Activated CD4-positive, alpha-beta T cell treated with anti-CD3 and anti-CD28 coated beads, Interleukin-2, amount 50 U/mL, for 1 hour (primary cell): ENCODE measurements at regions not wholly inside any gene's neighbourhood (a gene's known extent, or its start where the extent isn't known, plus 50 kb on each side); places are given as distances from the start of the nearest gene placed in this dataset.

Experiments
- DNase-seq: peaks from one replicate; pipeline ENCODE4 v3.0.0-alpha.2; 2020

GRCh38 chr2:177030451-177031105, 182.0 kb upstream of the HNRNPA3 start:
- no peak for DNase-seq

DNA sequence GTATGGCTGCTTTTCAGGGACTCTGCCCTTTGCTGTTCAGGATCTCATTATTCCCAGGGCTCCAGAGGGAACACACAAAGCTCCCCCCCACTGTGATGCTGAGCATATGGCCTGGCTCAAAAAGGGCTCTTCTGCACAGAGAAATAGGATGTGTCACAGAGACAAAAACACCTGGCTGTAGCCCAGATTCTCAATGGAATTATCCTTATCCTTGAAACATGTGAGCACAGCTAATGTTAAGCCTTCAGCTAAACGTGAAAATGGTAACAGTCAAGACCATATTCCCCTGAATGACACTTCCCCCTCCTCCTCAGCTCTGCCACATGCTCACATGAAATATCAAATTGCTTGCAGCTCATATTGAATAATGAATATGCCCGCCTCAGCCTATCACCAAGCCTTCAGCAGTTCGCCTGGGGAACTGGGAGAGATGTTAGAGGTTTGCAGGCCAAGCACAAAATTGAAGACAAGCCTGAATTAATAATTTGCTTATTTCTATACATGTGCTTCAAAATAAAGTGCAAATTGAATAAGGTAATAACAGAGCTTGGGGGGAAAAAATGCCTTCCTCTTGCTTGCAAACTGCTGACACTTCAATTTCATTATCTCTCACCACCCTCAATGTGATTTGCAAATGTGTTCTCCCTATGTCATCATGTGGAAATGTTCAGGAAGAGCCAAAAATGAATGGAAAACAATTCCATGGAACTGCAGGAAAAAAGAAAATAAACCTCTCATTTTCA, 181.0 kb upstream of the HNRNPA3 start:
- DNase-seq, result no peak

DNA sequence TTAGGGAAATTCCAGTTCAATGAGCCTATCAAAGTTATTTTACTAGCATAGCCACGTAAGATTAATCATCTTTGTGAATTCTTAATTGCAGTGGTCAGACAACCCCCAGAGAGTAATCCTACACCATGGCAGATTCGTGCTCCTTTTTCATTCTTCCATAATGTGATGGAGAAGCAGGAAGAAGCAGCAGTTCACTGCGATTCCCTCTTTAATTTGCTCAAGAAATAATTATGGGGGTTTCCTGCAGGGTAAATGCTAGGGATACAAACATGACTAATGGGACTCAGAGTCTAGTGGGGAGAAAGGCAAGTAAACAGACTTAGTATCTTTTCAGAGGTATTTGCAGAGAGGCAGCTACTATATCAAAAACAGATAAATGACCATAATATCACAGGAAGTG, 175.8 kb upstream of the HNRNPA3 start:
- DNase-seq, result no peak

GRCh38 chr2:177037569-177037968, 175.0 kb upstream of the HNRNPA3 start:
- DNase-seq, result no peak

DNA sequence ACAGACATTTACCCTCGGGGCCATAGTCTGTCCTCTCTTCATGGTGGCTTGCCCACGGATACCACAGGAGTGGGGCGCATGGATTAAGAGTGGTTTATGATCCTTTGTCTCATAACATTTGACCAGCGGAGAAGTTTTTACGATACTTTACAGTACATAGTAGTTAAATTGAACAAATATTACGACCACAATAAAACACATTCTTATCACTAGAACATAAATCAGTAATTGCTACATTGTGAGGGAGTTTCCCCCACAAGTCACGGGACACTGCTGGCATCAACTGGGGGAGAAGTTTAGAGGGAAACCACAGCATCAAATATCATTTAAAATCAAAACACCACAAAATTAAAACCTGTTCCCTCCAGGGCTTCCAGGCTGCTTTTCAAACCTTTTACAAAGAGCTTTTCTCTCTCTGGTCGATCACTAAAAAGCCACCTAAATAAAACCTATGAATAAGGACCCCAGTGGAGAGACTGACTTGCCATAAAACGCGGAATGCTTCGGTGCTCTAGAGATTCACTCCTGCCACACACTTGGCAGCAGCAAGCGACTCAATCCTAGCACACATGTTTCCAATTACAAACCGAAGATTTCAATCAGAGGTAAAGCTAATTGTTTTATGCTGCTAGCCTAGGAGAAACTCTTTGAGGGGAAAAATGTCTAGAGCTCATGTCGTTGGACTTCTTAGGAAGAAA, 173.7 kb upstream of the HNRNPA3 start:
- DNase-seq, result no peak

DNA sequence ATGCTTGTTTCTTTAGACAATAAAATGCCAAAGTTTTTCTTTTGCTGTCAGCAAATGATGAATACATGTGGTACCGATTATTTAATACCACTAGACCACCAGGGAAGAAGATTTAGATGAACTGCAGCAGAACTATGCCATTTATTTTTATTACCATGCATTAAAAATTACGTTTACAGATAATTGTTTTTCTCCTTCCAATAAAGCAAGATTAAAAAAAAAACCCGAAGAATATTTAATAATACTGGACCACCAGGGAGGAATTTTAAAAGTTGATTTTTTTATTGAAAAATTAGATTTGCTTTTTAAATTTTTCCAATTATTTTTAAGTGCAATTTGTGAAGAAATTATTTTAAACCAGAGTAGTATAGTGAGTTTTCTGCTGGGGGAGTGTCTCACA, 170.3 kb upstream of the HNRNPA3 start:
- DNase-seq, result no peak

DNA sequence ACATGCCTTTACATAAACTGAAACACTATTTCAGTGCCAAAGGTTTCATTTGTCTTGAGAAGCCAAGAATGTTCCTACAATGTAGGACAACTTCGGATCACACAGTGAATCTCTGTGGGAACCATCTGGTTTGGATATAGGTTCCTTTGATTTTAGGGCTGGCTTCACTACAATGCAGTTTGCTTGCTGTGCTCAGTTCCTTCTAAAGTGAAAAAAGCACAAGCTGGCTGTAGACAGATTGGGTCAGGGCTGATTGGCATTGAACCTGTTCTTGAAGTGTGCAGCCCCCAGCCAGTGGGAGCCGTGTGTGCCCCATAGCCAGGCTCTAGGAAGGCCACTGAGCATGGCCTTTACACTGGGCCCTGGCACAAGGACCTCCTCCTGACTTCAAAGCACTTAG, 167.9 kb upstream of the HNRNPA3 start:
- DNase-seq, result no peak

- DNase-seq, result no peak
Observed at GRCh38 chr2:177048981-177049380, 163.6 kb upstream of the HNRNPA3 start.

GRCh38 chr2:177051278-177051677, 161.3 kb upstream of the HNRNPA3 start:
- no peak for DNase-seq

DNA sequence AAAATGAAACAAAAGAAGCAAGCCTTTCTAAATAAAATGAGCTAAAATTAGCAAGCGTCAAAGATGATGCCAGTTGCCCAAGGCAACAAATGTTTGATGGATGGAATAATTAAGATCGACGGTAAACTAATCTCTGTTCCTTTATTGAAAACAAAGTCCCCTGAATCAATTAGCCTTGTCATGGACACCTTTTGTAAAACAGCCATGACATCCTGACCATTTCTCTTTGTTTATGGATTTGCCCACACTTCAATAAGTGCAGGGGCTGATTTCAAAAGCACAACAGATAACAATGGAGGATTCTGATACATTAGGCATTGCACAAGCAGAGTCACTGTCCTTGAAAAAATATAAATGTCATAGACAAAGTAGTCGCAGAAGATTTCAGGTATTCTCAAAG, 160.1 kb upstream of the HNRNPA3 start:
- DNase-seq, result no peak

DNA sequence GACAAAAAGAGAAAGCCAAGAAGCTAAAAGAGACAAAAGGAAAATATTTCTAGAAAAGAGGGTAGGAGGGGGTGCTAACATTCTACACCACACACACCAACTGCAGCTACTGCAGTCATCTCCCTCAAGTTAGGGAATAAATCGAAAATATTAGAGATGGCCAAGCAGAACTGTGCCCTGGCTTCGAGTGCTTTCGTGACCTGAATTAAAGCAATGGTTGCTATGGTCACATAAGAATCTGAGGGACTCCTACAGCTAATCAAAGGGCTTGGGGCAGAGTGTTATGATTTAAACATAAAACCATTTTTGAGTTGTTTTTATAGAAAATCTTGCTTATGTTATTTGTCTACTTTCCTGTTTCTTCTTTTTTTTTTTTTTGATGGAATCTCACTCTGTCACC, 159.6 kb upstream of the HNRNPA3 start:
- DNase-seq, result no peak

GRCh38 chr2:177053716-177054115, 158.9 kb upstream of the HNRNPA3 start:
- no peak for DNase-seq

DNA sequence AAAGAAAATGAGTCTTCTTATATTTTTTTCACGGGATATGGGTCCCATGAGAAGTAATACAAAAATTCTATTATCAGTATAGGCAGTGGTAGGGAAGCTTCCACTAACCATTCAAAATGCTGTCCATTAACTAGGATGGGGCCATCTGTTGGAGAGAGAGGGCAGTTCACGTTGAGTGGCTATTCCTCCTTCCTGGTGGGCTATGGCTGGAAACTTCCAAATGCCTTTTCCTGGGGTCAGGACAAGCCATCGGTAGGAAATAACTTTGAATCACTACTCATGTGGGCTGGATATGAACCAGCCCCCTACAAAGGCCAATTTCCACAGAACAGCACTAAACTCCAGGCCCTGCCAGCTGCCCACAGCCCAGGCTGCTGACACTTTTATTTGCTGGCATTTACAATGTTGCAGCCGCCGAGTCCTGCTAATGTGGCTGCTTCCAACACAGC, 156.1 kb upstream of the HNRNPA3 start:
- DNase-seq, result no peak

- DNase-seq, result no peak
Observed at GRCh38 chr2:177058747-177059146, 153.8 kb upstream of the HNRNPA3 start.

DNA sequence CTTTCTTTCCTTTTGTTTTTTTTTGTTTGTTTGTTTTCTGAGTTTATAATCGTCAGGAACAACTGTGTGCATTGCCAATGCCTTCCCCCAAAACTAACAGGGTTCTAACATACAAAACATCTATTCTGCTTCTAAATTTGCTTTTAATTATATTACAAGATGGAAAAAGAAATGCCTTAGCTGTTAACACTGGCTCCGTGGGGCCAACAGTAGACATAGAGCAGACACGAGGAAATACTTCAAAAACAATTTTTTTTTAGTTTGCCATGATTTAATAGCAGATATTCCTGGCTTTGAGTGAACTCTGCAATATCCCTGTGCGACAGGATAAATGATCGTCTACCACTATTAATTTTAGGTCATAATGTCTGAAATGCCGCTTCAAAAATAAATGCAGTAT, 153.3 kb upstream of the HNRNPA3 start:
- DNase-seq, result no peak

GRCh38 chr2:177063331-177063730, 149.3 kb upstream of the HNRNPA3 start:
- DNase-seq, result no peak

DNA sequence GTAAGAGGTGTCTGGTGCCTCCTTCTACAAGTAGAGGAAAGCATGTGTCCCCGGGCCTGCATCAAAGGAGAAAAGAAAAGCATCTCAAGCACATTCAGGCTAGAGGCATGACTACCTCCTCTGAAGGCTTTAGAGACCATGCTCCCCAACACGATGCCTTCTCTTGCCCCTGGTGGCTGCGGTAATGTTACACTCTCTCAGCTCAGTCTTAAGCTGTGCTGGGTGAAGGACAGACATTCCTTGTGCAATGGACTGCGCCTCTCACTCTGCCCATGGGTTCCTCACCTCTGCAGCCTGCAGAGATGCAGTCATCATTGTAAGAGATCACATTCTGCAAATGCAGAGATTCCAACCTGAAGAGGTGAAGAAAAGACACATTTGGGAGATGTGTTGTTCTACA, 148.2 kb upstream of the HNRNPA3 start:
- no peak for DNase-seq

GRCh38 chr2:177068967-177069366, 143.6 kb upstream of the HNRNPA3 start:
- DNase-seq, result no peak

DNA sequence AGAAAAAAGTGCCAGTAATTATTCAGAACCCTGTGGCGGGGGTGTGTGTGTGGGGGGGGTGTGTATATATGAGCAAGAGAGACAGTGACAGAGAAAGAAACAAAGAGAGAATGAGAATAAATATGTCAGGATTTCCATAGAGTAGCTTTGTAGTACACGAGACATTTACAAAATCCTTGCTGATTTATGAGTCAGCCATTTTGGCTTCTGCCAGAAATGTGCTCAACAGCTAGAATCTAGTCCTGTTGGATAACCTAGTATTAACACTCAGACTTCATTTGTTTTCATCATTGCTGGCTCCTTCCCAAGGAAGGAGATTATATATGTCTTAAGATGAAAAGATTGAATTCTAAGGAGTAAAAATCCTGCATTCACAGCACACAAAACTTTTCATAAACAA, 140.5 kb upstream of the HNRNPA3 start:
- DNase-seq, result no peak

DNA sequence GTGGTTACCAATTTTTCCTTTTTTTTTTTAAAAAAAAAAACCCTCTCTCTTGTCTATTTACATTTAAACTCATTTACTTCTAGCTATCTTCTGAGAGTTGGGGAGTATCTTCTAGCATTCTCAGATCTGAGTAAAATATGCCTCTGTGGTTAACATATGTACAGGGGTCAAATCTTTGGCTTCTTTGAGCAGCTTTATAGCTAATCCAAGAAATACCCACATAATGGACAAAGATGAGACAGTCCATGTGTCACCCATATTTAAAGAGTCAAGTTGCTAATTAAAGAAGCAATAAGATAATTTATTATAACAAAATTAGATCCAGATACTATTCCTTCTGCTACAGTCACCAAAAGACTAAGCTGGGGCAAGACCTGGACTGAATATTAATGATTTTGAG, 139.0 kb upstream of the HNRNPA3 start:
- DNase-seq, result no peak

DNA sequence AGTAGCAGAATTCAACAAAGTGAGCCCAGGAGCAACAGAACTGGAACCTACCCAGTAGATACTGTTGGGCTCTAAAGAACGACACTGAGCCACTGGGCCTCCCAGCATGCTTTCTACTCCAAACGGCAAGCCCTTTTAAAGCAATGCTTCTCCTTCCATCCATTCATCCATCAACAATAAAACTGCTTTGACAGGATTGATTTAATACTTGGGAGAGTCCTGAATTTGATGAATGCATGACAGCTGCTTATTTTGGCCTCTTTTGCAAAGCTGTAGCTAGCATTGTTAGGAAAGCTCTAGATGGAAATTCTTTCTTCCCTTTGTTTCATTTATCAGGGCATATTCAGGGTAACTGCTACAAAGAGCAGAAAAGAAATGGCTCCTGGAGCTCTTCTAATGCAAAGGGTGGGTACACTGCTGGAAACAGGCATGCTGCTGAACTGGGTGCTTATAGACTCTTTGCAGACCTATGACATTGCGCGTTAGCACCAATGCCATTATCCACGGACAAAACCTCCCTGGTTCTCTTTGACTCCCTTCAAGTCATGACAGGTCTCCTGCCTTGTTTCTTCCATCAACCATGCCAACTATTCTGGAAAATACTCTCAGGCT, 138.4 kb upstream of the HNRNPA3 start:
- no peak for DNase-seq

GRCh38 chr2:177075254-177075653, 137.3 kb upstream of the HNRNPA3 start:
- DNase-seq, result no peak

- DNase-seq, result no peak
Observed at GRCh38 chr2:177076636-177077179, 135.9 kb upstream of the HNRNPA3 start.
